Mesothelial cell of epicardium (in vitro differentiated cells): ENCODE measurements at regions not wholly inside any gene's neighbourhood (a gene's known extent, or its start where the extent isn't known, plus 50 kb on each side); places are given as distances from the start of the nearest gene placed in this dataset.
A peak's percentile ranks its signal among the peaks of the same experiment; 100 is the strongest.

ENCODE experiments used
- DNase-seq, 2 experiments: peaks; one replicate each; pipeline ENCODE4 v3.0.0; 2021; ENCODE audit warnings: low spot score in 2 of 2; ENCODE audit not compliant: unreplicated experiment in 2 of 2
- H3K27ac Mint-ChIP-seq: 2 replicates; pipeline ENCODE4 v1.8.0; 2021; ENCODE audit warnings: mixed read lengths
- H3K27me3 Mint-ChIP-seq: 2 replicates; pipeline ENCODE4 v1.8.0; 2021; ENCODE audit warnings: low read depth, mixed read lengths
- H3K36me3 Mint-ChIP-seq: 2 replicates; pipeline ENCODE4 v1.8.0; 2021; ENCODE audit warnings: mixed read lengths
- H3K4me1 Mint-ChIP-seq: 2 replicates; pipeline ENCODE4 v1.8.0; 2021; ENCODE audit warnings: mixed read lengths
- H3K4me3 Mint-ChIP-seq: 2 replicates; pipeline ENCODE4 v1.8.0; 2021; ENCODE audit warnings: mild to moderate bottlenecking, moderate library complexity, mixed read lengths
- H3K9me3 Mint-ChIP-seq: 2 replicates; pipeline ENCODE4 v1.8.0; 2021; ENCODE audit warnings: mixed read lengths
- CTCF ChIP-seq: fragments of 200-600 bp; sonication (generic); IDR thresholded peaks from one replicate; pipeline ENCODE4 v1.5.0; 2021; ENCODE audit warnings: antibody characterized with exemption; ENCODE audit not compliant: unreplicated experiment

GRCh38 chr3:59450946-59451763 lies 401.3 kb upstream of the CFAP20DC start:
- peak overlapping the region; percentile 64 for H3K27ac Mint-ChIP-seq
- no peaks in the 10 kb centered on the region for H3K9me3 Mint-ChIP-seq
- peaks cover 33% of the 10 kb centered on the region for H3K4me1 Mint-ChIP-seq
- no peaks in the 10 kb centered on the region for H3K27me3 Mint-ChIP-seq
- TF ChIP-seq CTCF, result no peak
- no peaks in the 10 kb centered on the region for H3K36me3 Mint-ChIP-seq
- no peak overlapping the region for H3K4me3 Mint-ChIP-seq
- no peak for DNase-seq

GRCh38 chr3:59450437-59450836 lies 400.6 kb upstream of the CFAP20DC start:
- Mint-ChIP-seq H3K4me3 (no peak overlapping the region), H3K27ac (no peak overlapping the region), H3K27me3 (no peaks in the 10 kb centered on the region), H3K4me1 (peaks cover 39% of the 10 kb centered on the region), H3K9me3 (no peaks in the 10 kb centered on the region), H3K36me3 (no peaks in the 10 kb centered on the region)
- no peak for DNase-seq
- TF ChIP-seq CTCF, result no peak

GRCh38 chr3:59446775-59447465 lies 397.1 kb upstream of the CFAP20DC start:
- DNase-seq, result no peak
- Mint-ChIP-seq H3K36me3 (no peaks in the 10 kb centered on the region), H3K4me1 (peaks cover 48% of the 10 kb centered on the region), H3K27me3 (no peaks in the 10 kb centered on the region), H3K9me3 (no peaks in the 10 kb centered on the region), H3K4me3 (no peak overlapping the region), H3K27ac (no peak overlapping the region)
- TF ChIP-seq CTCF, result no peak

GRCh38 chr3:59444676-59445075 lies 394.9 kb upstream of the CFAP20DC start:
- TF ChIP-seq CTCF, result no peak
- H3K36me3 Mint-ChIP-seq, result no peaks in the 10 kb centered on the region
- no peak overlapping the region for H3K27ac Mint-ChIP-seq

GRCh38 chr3:59444294-59444671 lies 394.5 kb upstream of the CFAP20DC start:
- no peaks in the 10 kb centered on the region for H3K36me3 Mint-ChIP-seq
- no peak overlapping the region for H3K4me3 Mint-ChIP-seq
- H3K4me1 Mint-ChIP-seq, result peaks cover 29% of the 10 kb centered on the region
- H3K27ac Mint-ChIP-seq, result no peak overlapping the region
- peaks cover 16% of the 10 kb centered on the region for H3K27me3 Mint-ChIP-seq
- TF ChIP-seq CTCF, result no peak
- H3K9me3 Mint-ChIP-seq, result no peaks in the 10 kb centered on the region
- no peak for DNase-seq

More at GRCh38 chr3:59444676-59445075, 394.9 kb upstream of the CFAP20DC start:
- H3K4me3 Mint-ChIP-seq, result no peak overlapping the region
- H3K9me3 Mint-ChIP-seq, result no peaks in the 10 kb centered on the region
- peaks cover 33% of the 10 kb centered on the region for H3K4me1 Mint-ChIP-seq
- H3K27me3 Mint-ChIP-seq, result peaks cover 14% of the 10 kb centered on the region
- no peak for DNase-seq
